Nephron progenitor cell (in vitro differentiated cells): ENCODE measurements at regions not wholly inside any gene's neighbourhood (a gene's known extent, or its start where the extent isn't known, plus 50 kb on each side); places are given as distances from the start of the nearest gene placed in this dataset.

Experiments used
- DNase-seq: peaks from one replicate; pipeline ENCODE4 v3.0.0; 2021
- H3K27ac Mint-ChIP-seq: 2 replicates; pipeline ENCODE4 v1.8.0; 2021; ENCODE audit warnings: mild to moderate bottlenecking, moderate library complexity, mixed read lengths
- H3K27me3 Mint-ChIP-seq: 2 replicates; pipeline ENCODE4 v1.8.0; 2021; ENCODE audit warnings: mild to moderate bottlenecking, low read depth, mixed read lengths; ENCODE audit not compliant: poor library complexity
- H3K36me3 Mint-ChIP-seq: 2 replicates; pipeline ENCODE4 v1.8.0; 2021; ENCODE audit warnings: low read depth, mixed read lengths
- H3K4me1 Mint-ChIP-seq: 2 replicates; pipeline ENCODE4 v1.8.0; 2021; ENCODE audit warnings: mixed read lengths
- H3K4me3 Mint-ChIP-seq: 2 replicates; pipeline ENCODE4 v1.8.0; 2021; ENCODE audit warnings: mild to moderate bottlenecking, moderate library complexity, mixed read lengths
- H3K9me3 Mint-ChIP-seq: 2 replicates; pipeline ENCODE4 v1.8.0; 2021; ENCODE audit warnings: mild to moderate bottlenecking, moderate library complexity, mixed read lengths
- TF ChIP-seq, protein P1 (sequence below): fragments of 200-600 bp; sonication (generic); IDR thresholded peaks from 2 replicates; pipeline ENCODE4 v1.5.0; 2021; ENCODE audit warnings: antibody characterized with exemption

- DNase-seq, result no peak
- Mint-ChIP-seq H3K4me1 (peaks cover 61% of the 10 kb centered on the region), H3K4me3 (peak overlapping the region; percentile 56), H3K27me3 (peaks cover 2% of the 10 kb centered on the region), H3K9me3 (no peaks in the 10 kb centered on the region), H3K27ac (peak overlapping the region; percentile 76), H3K36me3 (no peaks in the 10 kb centered on the region)
- TF ChIP-seq, protein P1, sequence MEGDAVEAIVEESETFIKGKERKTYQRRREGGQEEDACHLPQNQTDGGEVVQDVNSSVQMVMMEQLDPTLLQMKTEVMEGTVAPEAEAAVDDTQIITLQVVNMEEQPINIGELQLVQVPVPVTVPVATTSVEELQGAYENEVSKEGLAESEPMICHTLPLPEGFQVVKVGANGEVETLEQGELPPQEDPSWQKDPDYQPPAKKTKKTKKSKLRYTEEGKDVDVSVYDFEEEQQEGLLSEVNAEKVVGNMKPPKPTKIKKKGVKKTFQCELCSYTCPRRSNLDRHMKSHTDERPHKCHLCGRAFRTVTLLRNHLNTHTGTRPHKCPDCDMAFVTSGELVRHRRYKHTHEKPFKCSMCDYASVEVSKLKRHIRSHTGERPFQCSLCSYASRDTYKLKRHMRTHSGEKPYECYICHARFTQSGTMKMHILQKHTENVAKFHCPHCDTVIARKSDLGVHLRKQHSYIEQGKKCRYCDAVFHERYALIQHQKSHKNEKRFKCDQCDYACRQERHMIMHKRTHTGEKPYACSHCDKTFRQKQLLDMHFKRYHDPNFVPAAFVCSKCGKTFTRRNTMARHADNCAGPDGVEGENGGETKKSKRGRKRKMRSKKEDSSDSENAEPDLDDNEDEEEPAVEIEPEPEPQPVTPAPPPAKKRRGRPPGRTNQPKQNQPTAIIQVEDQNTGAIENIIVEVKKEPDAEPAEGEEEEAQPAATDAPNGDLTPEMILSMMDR, result no peak
Measured at GRCh38 chr12:32032205-32032810, 73.1 kb downstream of the RESF1 start.

GRCh38 chr12:32033406-32033805 is 73.2 kb upstream of the BICD1 start:
- peaks cover 2% of the 10 kb centered on the region for H3K27me3 Mint-ChIP-seq
- peak overlapping the region; percentile 76 for H3K27ac Mint-ChIP-seq
- H3K9me3 Mint-ChIP-seq, result no peaks in the 10 kb centered on the region
- H3K4me3 Mint-ChIP-seq, result peak overlapping the region; percentile 23
- H3K36me3 Mint-ChIP-seq, result no peaks in the 10 kb centered on the region
- no peak for DNase-seq
- H3K4me1 Mint-ChIP-seq, result peaks cover 61% of the 10 kb centered on the region
- TF ChIP-seq, protein P1, result no peak

GRCh38 chr12:32034045-32034444 is 72.6 kb upstream of the BICD1 start:
- no peaks in the 10 kb centered on the region for H3K9me3 Mint-ChIP-seq
- H3K27ac Mint-ChIP-seq, result peak overlapping the region; percentile 76
- peak overlapping the region; percentile 23 for H3K4me3 Mint-ChIP-seq
- H3K4me1 Mint-ChIP-seq, result peaks cover 63% of the 10 kb centered on the region
- TF ChIP-seq, protein P1, result no peak
- no peaks in the 10 kb centered on the region for H3K36me3 Mint-ChIP-seq
- peaks cover 2% of the 10 kb centered on the region for H3K27me3 Mint-ChIP-seq
- peak; percentile 20 for DNase-seq

DNA sequence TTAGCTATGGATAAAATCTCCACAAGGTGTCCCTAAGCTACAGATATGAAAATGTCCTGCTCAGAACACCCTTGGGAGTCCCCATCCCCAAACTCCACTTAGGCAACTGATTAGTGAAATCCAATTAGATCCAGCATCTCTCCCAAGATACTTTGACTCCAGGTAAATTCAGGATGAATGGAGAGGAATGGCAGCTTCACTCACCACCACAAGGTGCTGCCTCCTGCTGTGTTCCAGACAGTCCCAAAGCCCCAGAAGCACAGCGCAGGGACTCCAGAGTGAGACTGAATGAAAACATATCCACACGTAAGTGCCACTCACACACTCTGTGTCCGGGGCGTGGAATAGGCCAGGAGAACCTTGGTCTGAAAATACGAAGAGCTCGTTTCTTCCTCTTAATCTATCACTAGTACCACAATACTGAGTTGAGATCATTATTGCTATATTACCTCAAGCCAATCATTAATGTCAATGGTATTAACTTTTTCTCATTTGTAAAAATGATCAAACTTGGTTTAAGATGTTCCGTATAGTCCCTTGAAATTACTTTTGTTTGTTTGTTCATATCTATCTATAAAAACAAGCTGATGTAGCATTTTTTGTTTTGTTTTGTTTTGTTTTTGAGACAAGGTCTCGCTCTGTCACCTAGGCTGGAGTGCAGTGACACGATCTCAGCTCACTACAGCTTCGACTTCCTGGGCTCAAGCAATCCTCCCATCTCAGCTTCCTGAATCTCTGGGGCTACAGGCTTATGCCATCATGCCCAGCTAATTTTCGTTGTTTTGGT is 70.0 kb upstream of the BICD1 start:
- H3K36me3 Mint-ChIP-seq, result no peaks in the 10 kb centered on the region
- DNase-seq, result no peak
- peaks cover 4% of the 10 kb centered on the region for H3K27me3 Mint-ChIP-seq
- H3K27ac Mint-ChIP-seq, result peak overlapping the region; percentile 72
- H3K4me3 Mint-ChIP-seq, result no peak overlapping the region
- H3K4me1 Mint-ChIP-seq, result peaks cover 65% of the 10 kb centered on the region
- peaks cover 4% of the 10 kb centered on the region for H3K9me3 Mint-ChIP-seq
- TF ChIP-seq, protein P1, result no peak

- H3K27ac Mint-ChIP-seq, result peak overlapping the region; percentile 66
- H3K4me1 Mint-ChIP-seq, result peaks cover 43% of the 10 kb centered on the region
- H3K27me3 Mint-ChIP-seq, result peaks cover 2% of the 10 kb centered on the region
- peaks cover 8% of the 10 kb centered on the region for H3K36me3 Mint-ChIP-seq
- TF ChIP-seq, protein P1, result no peak
- H3K4me3 Mint-ChIP-seq, result no peak overlapping the region
- peak; percentile 27 for DNase-seq
- H3K9me3 Mint-ChIP-seq, result peaks cover 26% of the 10 kb centered on the region
Measured at GRCh38 chr12:32039347-32039746, 67.3 kb upstream of the BICD1 start.
